T-cell (primary cell): ENCODE measurements at regions not wholly inside any gene's neighbourhood (a gene's known extent, or its start where the extent isn't known, plus 50 kb on each side); places are given as distances from the start of the nearest gene placed in this dataset.

Experiments used
- ATAC-seq, 4 experiments: fragments of 200-7000 bp in 3 of 4; fragments of 150-1000 bp in 1 of 4; cut with Tn5 transposase; replicated peaks in 1 of 4; 1 replicate in 3 of 4; 2 replicates in 1 of 4; pipeline ENCODE4 v1.10.0; 2021; ENCODE audit warnings: moderate library complexity in 3 of 4, mild to moderate bottlenecking in 2 of 4, moderate number of reproducible peaks in 1 of 4
- CTCF ChIA-PET, 2 donors: fragments of 300-600 bp; sonication (Branson Sonifier 250); formaldehyde crosslinking; loops; one replicate each; lab custom pipeline; 2022; ENCODE audit warnings: antibody characterized with exemption in 2 of 2; lab: Charles Lee
- POLR2A ChIA-PET, 2 donors: fragments of 300-600 bp; sonication (Branson Sonifier 250); formaldehyde crosslinking; loops; one replicate each; lab custom pipeline; 2022; ENCODE audit warnings: antibody characterized with exemption in 2 of 2; lab: Charles Lee
- DNase-seq, 35 experiments: peaks; one replicate each; pipeline versions ENCODE4 v3.0.0 to v3.0.0-alpha.2; 2013 to 2023
- H3K27ac ChIP-seq: one replicate; pipeline ENCODE4 v1.5.1; 2013; ENCODE audit warnings: low read length
- H3K27me3 ChIP-seq, 2 experiments: replicated peaks in 1 of 2; 1 replicate in 1 of 2; 2 replicates in 1 of 2; pipeline versions ENCODE4 v1.6.1 to v1.7.0; 2013; ENCODE audit warnings: low read length in 1 of 2, mixed read lengths in 1 of 2; ENCODE audit not compliant: control insufficient read depth in 2 of 2, insufficient read depth in 2 of 2; ENCODE audit errors: extremely low read depth in 1 of 2
- H3K36me3 ChIP-seq, 2 donors: 1 replicate in 1 of 2; 2 replicates in 1 of 2; pipeline versions ENCODE4 v1.6.1 to v1.7.0; 2013; ENCODE audit warnings: low read length in 1 of 2; ENCODE audit not compliant: control insufficient read depth in 2 of 2, insufficient read depth in 1 of 2; ENCODE audit errors: extremely low read depth in 1 of 2
- H3K4me1 ChIP-seq, 2 experiments: 1 replicate in 1 of 2; 2 replicates in 1 of 2; pipeline versions ENCODE4 v1.6.1 to v1.7.0; 2013; ENCODE audit warnings: low read length in 2 of 2, mixed read lengths in 1 of 2; ENCODE audit not compliant: insufficient read depth in 2 of 2, control insufficient read depth in 1 of 2; ENCODE audit errors: extremely low read depth in 1 of 2
- H3K4me3 ChIP-seq, 2 donors: 1 replicate in 1 of 2; 2 replicates in 1 of 2; pipeline versions ENCODE4 v1.5.1 to v1.7.0; 2013; ENCODE audit warnings: mild to moderate bottlenecking in 2 of 2, low read length in 1 of 2, moderate library complexity in 1 of 2; ENCODE audit not compliant: control insufficient read depth in 1 of 2; ENCODE audit errors: extremely low read depth in 1 of 2
- H3K9me3 ChIP-seq: 2 replicates; pipeline ENCODE4 v1.7.0; 2013
- H3K27ac Mint-ChIP-seq, 2 donors: one replicate each; pipeline ENCODE4 v1.8.0; 2020 to 2021; ENCODE audit warnings: mild to moderate bottlenecking in 2 of 2, mixed read lengths in 2 of 2
- H3K27me3 Mint-ChIP-seq, 2 donors: one replicate each; pipeline ENCODE4 v1.8.0; 2021 to 2022; ENCODE audit warnings: mixed read lengths in 2 of 2
- H3K36me3 Mint-ChIP-seq: one replicate; pipeline ENCODE4 v1.8.0; 2021; ENCODE audit warnings: mixed read lengths
- H3K4me1 Mint-ChIP-seq, 3 donors: one replicate each; pipeline ENCODE4 v1.8.0; 2020 to 2022; ENCODE audit warnings: mixed read lengths in 3 of 3, mild to moderate bottlenecking in 1 of 3
- H3K4me3 Mint-ChIP-seq, 3 donors: one replicate each; pipeline ENCODE4 v1.8.0; 2020 to 2022; ENCODE audit warnings: mild to moderate bottlenecking in 3 of 3, mixed read lengths in 3 of 3, moderate library complexity in 3 of 3
- H3K9me3 Mint-ChIP-seq, 3 donors: one replicate each; pipeline ENCODE4 v1.8.0; 2020 to 2022; ENCODE audit warnings: mixed read lengths in 3 of 3
- WGBS: methylation state at CpG from one replicate; pipeline ENCODE4 v1.1.5; 2013; ENCODE audit warnings: missing lambda C conversion rate; ENCODE audit not compliant: insufficient coverage; 5-methylcytosine and 5-hydroxymethylcytosine counted together

GRCh38 chr5:135700731-135701130, 121.9 kb upstream of the CXCL14 start:
- POLR2A ChIA-PET: no interaction called here

GRCh38 chr5:135697959-135698345, 119.2 kb upstream of the CXCL14 start:
- WGBS: 65% methylated on average over 3 of the region's 3 CpGs
- DNase-seq (no peak), ATAC-seq (no peak)
- no peaks in the 10 kb centered on the region for H3K4me1 ChIP-seq
- H3K4me3 ChIP-seq: no peak overlapping the region
- no peaks in the 10 kb centered on the region for H3K9me3 ChIP-seq
- H3K27ac Mint-ChIP-seq: no peak overlapping the region
- H3K4me1 Mint-ChIP-seq: no peaks in the 10 kb centered on the region
- no peak overlapping the region for H3K4me3 Mint-ChIP-seq
- H3K27ac ChIP-seq: no peak overlapping the region
- ChIA-PET POLR2A (no interaction called here), CTCF (no interaction called here)
- H3K27me3 ChIP-seq: peaks cover 0 to 24% of the 10 kb centered on the region in 2 experiments
- no peaks in the 10 kb centered on the region for H3K9me3 Mint-ChIP-seq
- H3K27me3 Mint-ChIP-seq: peaks cover 4 to 12% of the 10 kb centered on the region in 2 donors
- no peaks in the 10 kb centered on the region for H3K36me3 Mint-ChIP-seq
- H3K36me3 ChIP-seq: no peaks in the 10 kb centered on the region

More at GRCh38 chr5:135700731-135701130, 121.9 kb upstream of the CXCL14 start:
- Histone ChIP-seq H3K4me3 (no peak overlapping the region), H3K27me3 (peaks cover 0 to 13% of the 10 kb centered on the region in 2 experiments), H3K27ac (no peak overlapping the region), H3K4me1 (no peaks in the 10 kb centered on the region), H3K9me3 (no peaks in the 10 kb centered on the region), H3K36me3 (no peaks in the 10 kb centered on the region)
- 72% methylated on average over 4 of the region's 4 CpGs for WGBS
- no peaks in the 10 kb centered on the region for H3K36me3 Mint-ChIP-seq
- no peak overlapping the region for H3K27ac Mint-ChIP-seq
- ATAC-seq (no peak), DNase-seq (no peak)
- CTCF ChIA-PET: no interaction called here
- no peaks in the 10 kb centered on the region for H3K9me3 Mint-ChIP-seq
- peaks cover 4 to 8% of the 10 kb centered on the region in 2 donors for H3K27me3 Mint-ChIP-seq
- no peak overlapping the region for H3K4me3 Mint-ChIP-seq
- H3K4me1 Mint-ChIP-seq: no peaks in the 10 kb centered on the region

GRCh38 chr5:135697251-135697958, 118.6 kb upstream of the CXCL14 start:
- H3K4me1 ChIP-seq: no peaks in the 10 kb centered on the region
- ChIA-PET CTCF (no interaction called here), POLR2A (no interaction called here)
- H3K4me3 Mint-ChIP-seq: no peak overlapping the region
- H3K9me3 Mint-ChIP-seq: no peaks in the 10 kb centered on the region
- H3K4me1 Mint-ChIP-seq: no peaks in the 10 kb centered on the region
- H3K27me3 Mint-ChIP-seq: peaks cover 4 to 12% of the 10 kb centered on the region in 2 donors
- H3K9me3 ChIP-seq: no peaks in the 10 kb centered on the region
- no peaks in the 10 kb centered on the region for H3K36me3 Mint-ChIP-seq
- no peaks in the 10 kb centered on the region for H3K36me3 ChIP-seq
- DNase-seq (no peak), ATAC-seq (no peak)
- H3K27ac Mint-ChIP-seq: no peak overlapping the region
- H3K4me3 ChIP-seq: no peak overlapping the region
- no peak overlapping the region for H3K27ac ChIP-seq
- WGBS: 82% methylated on average over 5 of the region's 5 CpGs
- peaks cover 0 to 24% of the 10 kb centered on the region in 2 experiments for H3K27me3 ChIP-seq

- ATAC-seq (no peak), DNase-seq (no peak)
- Histone ChIP-seq H3K27me3 (peaks cover 0 to 24% of the 10 kb centered on the region in 2 experiments), H3K27ac (no peak overlapping the region), H3K4me1 (no peaks in the 10 kb centered on the region), H3K9me3 (no peaks in the 10 kb centered on the region), H3K36me3 (no peaks in the 10 kb centered on the region), H3K4me3 (no peak overlapping the region)
- H3K27ac Mint-ChIP-seq: no peak overlapping the region
- no peaks in the 10 kb centered on the region for H3K4me1 Mint-ChIP-seq
- CTCF ChIA-PET: no interaction called here
- no peaks in the 10 kb centered on the region for H3K9me3 Mint-ChIP-seq
- peaks cover 8 to 12% of the 10 kb centered on the region in 2 donors for H3K27me3 Mint-ChIP-seq
- POLR2A ChIA-PET: no interaction called here
- no peak overlapping the region for H3K4me3 Mint-ChIP-seq
- no peaks in the 10 kb centered on the region for H3K36me3 Mint-ChIP-seq
Measured at GRCh38 chr5:135696317-135696716, 117.5 kb upstream of the CXCL14 start.

- Mint-ChIP-seq H3K4me3 (no peak overlapping the region), H3K4me1 (no peaks in the 10 kb centered on the region), H3K27ac (no peak overlapping the region), H3K27me3 (peaks cover 11 to 14% of the 10 kb centered on the region in 2 donors), H3K36me3 (no peaks in the 10 kb centered on the region), H3K9me3 (no peaks in the 10 kb centered on the region)
- H3K27me3 ChIP-seq: peaks cover 0 to 24% of the 10 kb centered on the region in 2 experiments
- ChIA-PET CTCF (no interaction called here), POLR2A (no interaction called here)
- ATAC-seq (no peak), DNase-seq (no peak)
- H3K4me1 ChIP-seq: no peaks in the 10 kb centered on the region
- H3K36me3 ChIP-seq: no peaks in the 10 kb centered on the region
- no peak overlapping the region for H3K4me3 ChIP-seq
- no peak overlapping the region for H3K27ac ChIP-seq
- no peaks in the 10 kb centered on the region for H3K9me3 ChIP-seq
- WGBS: 77% methylated on average over 4 of the region's 5 CpGs
Measured at GRCh38 chr5:135695656-135696313, 117.0 kb upstream of the CXCL14 start.

GRCh38 chr5:135694906-135695305, 116.1 kb upstream of the CXCL14 start:
- Mint-ChIP-seq H3K27me3 (peaks cover 18 to 21% of the 10 kb centered on the region in 2 donors), H3K27ac (no peak overlapping the region), H3K4me1 (no peaks in the 10 kb centered on the region), H3K9me3 (no peaks in the 10 kb centered on the region), H3K4me3 (no peak overlapping the region), H3K36me3 (no peaks in the 10 kb centered on the region)
- no peak for DNase-seq
- Histone ChIP-seq H3K4me1 (no peaks in the 10 kb centered on the region), H3K36me3 (no peaks in the 10 kb centered on the region), H3K27ac (no peak overlapping the region), H3K27me3 (peaks cover 0 to 24% of the 10 kb centered on the region in 2 experiments), H3K9me3 (no peaks in the 10 kb centered on the region), H3K4me3 (no peak overlapping the region)
- ATAC-seq: no peak
- 74% methylated on average over 4 of the region's 5 CpGs for WGBS
- CTCF ChIA-PET: no interaction called here
- POLR2A ChIA-PET: no interaction called here
